HepG2 (cell line): ENCODE measurements at regions not wholly inside any gene's neighbourhood (a gene's known extent, or its start where the extent isn't known, plus 50 kb on each side); places are given as distances from the start of the nearest gene placed in this dataset.

ENCODE experiments used
- ARNTL ChIP-seq: sonication (generic); formaldehyde crosslinking; IDR thresholded peaks from 2 replicates; pipeline ENCODE4 v1.4.0; 2020; ENCODE audit warnings: mild to moderate bottlenecking, missing genetic modification reagents
- CREB1 ChIP-seq, 2 experiments: fragments of 450-650 bp in 1 of 2; IDR thresholded peaks; 2 replicates each; pipeline ENCODE4 v1.6.1; 2016 to 2017; ENCODE audit warnings: control low read depth in 1 of 2, mild to moderate bottlenecking in 1 of 2, missing compliant biosample characterization in 1 of 2, missing genetic modification characterization in 1 of 2
- CTCF ChIP-seq: sonication (generic); formaldehyde crosslinking; IDR thresholded peaks from 2 replicates; pipeline ENCODE4 v1.5.0; 2020; ENCODE audit warnings: mild to moderate bottlenecking, missing genetic modification reagents, moderate library complexity
- KAT7 ChIP-seq: IDR thresholded peaks from 2 replicates; pipeline ENCODE4 v1.6.1; 2018; ENCODE audit warnings: borderline replicate concordance, missing compliant biosample characterization
- MAZ ChIP-seq, 2 experiments: sonication (generic) in 1 of 2; formaldehyde crosslinking in 1 of 2; IDR thresholded peaks; 2 replicates each; pipeline versions ENCODE4 v1.5.0 to v1.6.1; 2012 to 2020; ENCODE audit warnings: low read depth in 2 of 2, mild to moderate bottlenecking in 2 of 2, borderline replicate concordance in 1 of 2, improper control_type of control experiment in 1 of 2, low read length in 1 of 2, missing genetic modification reagents in 1 of 2, moderate library complexity in 1 of 2
- NFRKB ChIP-seq: fragments of 450-650 bp; IDR thresholded peaks from 2 replicates; pipeline ENCODE4 v1.6.1; 2017
- POLR2A ChIP-seq, 2 experiments: IDR thresholded peaks; 2 replicates each; pipeline ENCODE4 v1.6.1; 2011; ENCODE audit warnings: low read depth in 2 of 2, low read length in 2 of 2, mild to moderate bottlenecking in 1 of 2, moderate library complexity in 1 of 2; ENCODE audit not compliant: insufficient read depth in 1 of 2
- RAD21 ChIP-seq: fragments of 450-650 bp; formaldehyde crosslinking; IDR thresholded peaks from 2 replicates; pipeline ENCODE4 v1.5.0; 2020; ENCODE audit warnings: mild to moderate bottlenecking

- TF ChIP-seq ARNTL (CRISPR knock-in tag), result no peak
- no peak for TF ChIP-seq CTCF (CRISPR knock-in tag)
- TF ChIP-seq MAZ (IDR thresholded peaks at IDR 0.05; ENCODE audit: borderline replicate concordance, low read depth, low read length), result no peak
- no peak for TF ChIP-seq MAZ (CRISPR knock-in tag; IDR thresholded peaks at IDR 0.05; ENCODE audit: low read depth)
- no peak for TF ChIP-seq NFRKB
- no peak for TF ChIP-seq KAT7 (CRISPR knock-in tag)
- TF ChIP-seq CREB1 (IDR thresholded peaks at IDR 0.05), result no peak
- no peak for TF ChIP-seq CREB1 (CRISPR knock-in tag; IDR thresholded peaks at IDR 0.05)
- no peak for TF ChIP-seq RAD21 (CRISPR knock-in tag)
- TF ChIP-seq POLR2A (IDR thresholded peaks at IDR 0.05; ENCODE audit: insufficient read depth in 1 of 2, low read depth in 2 of 2, low read length in 2 of 2), result no peak
Observed at GRCh38 chr7:116317907-116318306, 107.6 kb downstream of the TES start.
